ENCODE measurements at regions not wholly inside any gene's neighbourhood (a gene's known extent, or its start where the extent isn't known, plus 50 kb on each side); places are given as distances from the start of the nearest gene placed in this dataset.

GRCh38 chr3:161156936-161157335 lies 51.8 kb upstream of the B3GALNT1 start:
- Histone ChIP-seq H2AFZ (ENCODE audit: low read length) (no peak overlapping the region), H3K36me3 (replicated peaks in 1 of 2; ENCODE audit: control insufficient read depth in 2 of 2, insufficient read depth in 2 of 2, low read length in 2 of 2) (no peaks in the 10 kb centered on the region), H2AK5ac (ENCODE audit: low read depth, low read length) (no peak overlapping the region), H3K4ac (ENCODE audit: low read length) (no peak overlapping the region), H2BK15ac (ENCODE audit: low read length) (no peak overlapping the region), H3K4me1 (ENCODE audit: control insufficient read depth in 2 of 2, insufficient read depth in 1 of 2, low read depth in 1 of 2, low read length in 2 of 2) (no peaks in the 10 kb centered on the region), H2BK5ac (ENCODE audit: low read length) (peak overlapping the region; percentile 24), H4K91ac (ENCODE audit: low read depth, low read length, poor library complexity) (no peak overlapping the region), H3K23ac (ENCODE audit: low read depth, low read length, poor library complexity) (no peak overlapping the region), H4K8ac (ENCODE audit: low read depth, low read length) (no peak overlapping the region), H3K27me3 (ENCODE audit: control insufficient read depth in 3 of 3, insufficient read depth in 3 of 3, low read depth in 1 of 3, low read length in 3 of 3) (peaks cover 0 to 18% (median 2%) of the 10 kb centered on the region in 3 experiments), H3K27ac (replicated peaks; ENCODE audit: low read length) (no peak overlapping the region), H3K9me3 (replicated peaks in 1 of 2; ENCODE audit: control insufficient read depth in 2 of 2, insufficient read depth in 1 of 2, low read depth in 1 of 2, low read length in 2 of 2) (no peaks in the 10 kb centered on the region), H3K4me2 (ENCODE audit: insufficient read depth, low read length, poor library complexity, severe bottlenecking) (no peak overlapping the region), H3K4me3 (ENCODE audit: low read length in 2 of 2) (no peak overlapping the region), H3K9ac (ENCODE audit: low read depth, low read length, poor library complexity) (no peak overlapping the region), H3K14ac (ENCODE audit: low read length) (no peak overlapping the region), H2BK12ac (ENCODE audit: low read length) (no peak overlapping the region), H3K18ac (ENCODE audit: low read length) (no peak overlapping the region), H2BK120ac (ENCODE audit: low read depth, low read length) (no peak overlapping the region), H3K79me1 (ENCODE audit: low read depth, low read length) (no peaks in the 10 kb centered on the region)
- no CpG with 5 or more reads among the region's 5 CpGs for WGBS, 2 donors (ENCODE audit: extremely low coverage in 2 of 2, insufficient read length in 2 of 2, insufficient replicate concordance in 1 of 2)
- DNase-seq (ENCODE audit: low spot score): no peak

- Histone ChIP-seq H3K18ac (ENCODE audit: low read length) (no peak overlapping the region), H2BK120ac (ENCODE audit: low read depth, low read length) (no peak overlapping the region), H3K9ac (ENCODE audit: low read depth, low read length, poor library complexity) (no peak overlapping the region), H2BK12ac (ENCODE audit: low read length) (no peak overlapping the region), H4K8ac (ENCODE audit: low read depth, low read length) (no peak overlapping the region), H3K36me3 (replicated peaks in 1 of 2; ENCODE audit: control insufficient read depth in 2 of 2, insufficient read depth in 2 of 2, low read length in 2 of 2) (no peaks in the 10 kb centered on the region), H3K4me2 (ENCODE audit: insufficient read depth, low read length, poor library complexity, severe bottlenecking) (no peak overlapping the region), H3K4ac (ENCODE audit: low read length) (no peak overlapping the region), H3K27ac (replicated peaks; ENCODE audit: low read length) (no peak overlapping the region), H4K91ac (ENCODE audit: low read depth, low read length, poor library complexity) (no peak overlapping the region), H3K23ac (ENCODE audit: low read depth, low read length, poor library complexity) (no peak overlapping the region), H3K4me3 (ENCODE audit: low read length in 2 of 2) (no peak overlapping the region), H3K9me3 (replicated peaks in 1 of 2; ENCODE audit: control insufficient read depth in 2 of 2, insufficient read depth in 1 of 2, low read depth in 1 of 2, low read length in 2 of 2) (peaks cover 0 to 4% of the 10 kb centered on the region in 2 donors), H3K4me1 (ENCODE audit: control insufficient read depth in 2 of 2, insufficient read depth in 1 of 2, low read depth in 1 of 2, low read length in 2 of 2) (no peaks in the 10 kb centered on the region), H2AK5ac (ENCODE audit: low read depth, low read length) (no peak overlapping the region), H3K14ac (ENCODE audit: low read length) (no peak overlapping the region), H3K27me3 (ENCODE audit: control insufficient read depth in 3 of 3, insufficient read depth in 3 of 3, low read depth in 1 of 3, low read length in 3 of 3) (peaks cover 0 to 3% (median 2%) of the 10 kb centered on the region in 3 experiments), H2BK5ac (ENCODE audit: low read length) (no peak overlapping the region), H2BK15ac (ENCODE audit: low read length) (no peak overlapping the region), H2AFZ (ENCODE audit: low read length) (no peak overlapping the region), H3K79me1 (ENCODE audit: low read depth, low read length) (no peaks in the 10 kb centered on the region)
- WGBS, 2 donors (ENCODE audit: extremely low coverage in 2 of 2, insufficient read length in 2 of 2, insufficient replicate concordance in 1 of 2): no CpG with 5 or more reads among the region's 20 CpGs
- DNase-seq (ENCODE audit: low spot score): no peak
These were observed 56.5 kb upstream of the B3GALNT1 start for GRCh38 chr3:161161603-161162002.

DNA sequence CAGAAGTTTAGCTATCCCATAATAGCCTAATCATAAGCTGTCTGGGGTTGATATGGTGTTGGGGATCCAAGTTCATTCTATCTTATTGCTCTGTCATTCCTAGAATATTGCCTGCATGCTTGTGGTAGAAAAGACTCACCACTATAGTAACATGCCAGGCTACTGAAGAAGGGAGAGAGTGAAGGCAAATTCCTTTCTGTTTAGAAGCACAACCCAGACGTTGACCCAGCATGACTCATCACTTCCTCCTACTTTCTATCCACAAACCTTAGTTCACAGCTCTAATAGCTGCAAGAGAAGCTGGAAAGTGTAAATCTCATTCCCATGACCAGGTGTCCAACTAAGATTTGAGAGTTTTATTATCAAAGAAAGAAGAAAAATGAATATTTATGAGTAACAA lies 57.8 kb upstream of the NMD3 start:
- H3K27me3 ChIP-seq (ENCODE audit: control insufficient read depth in 3 of 3, insufficient read depth in 3 of 3, low read depth in 1 of 3, low read length in 3 of 3): no peaks in the 10 kb centered on the region
- H3K4ac ChIP-seq (ENCODE audit: low read length): no peak overlapping the region
- no peak overlapping the region for H3K27ac ChIP-seq (replicated peaks; ENCODE audit: low read length)
- H3K18ac ChIP-seq (ENCODE audit: low read length): no peak overlapping the region
- H3K4me2 ChIP-seq (ENCODE audit: insufficient read depth, low read length, poor library complexity, severe bottlenecking): no peak overlapping the region
- H2AK5ac ChIP-seq (ENCODE audit: low read depth, low read length): no peak overlapping the region
- WGBS, 2 donors (ENCODE audit: extremely low coverage in 2 of 2, insufficient read length in 2 of 2, insufficient replicate concordance in 1 of 2): no CpG with 5 or more reads among the region's 1 CpG
- no peaks in the 10 kb centered on the region for H3K79me1 ChIP-seq (ENCODE audit: low read depth, low read length)
- H3K9ac ChIP-seq (ENCODE audit: low read depth, low read length, poor library complexity): no peak overlapping the region
- DNase-seq (ENCODE audit: low spot score): no peak
- H2AFZ ChIP-seq (ENCODE audit: low read length): no peak overlapping the region
- H3K4me3 ChIP-seq (ENCODE audit: low read length in 2 of 2): no peak overlapping the region
- H2BK15ac ChIP-seq (ENCODE audit: low read length): no peak overlapping the region
- H4K8ac ChIP-seq (ENCODE audit: low read depth, low read length): no peak overlapping the region
- H3K14ac ChIP-seq (ENCODE audit: low read length): no peak overlapping the region
- H3K36me3 ChIP-seq (replicated peaks in 1 of 2; ENCODE audit: control insufficient read depth in 2 of 2, insufficient read depth in 2 of 2, low read length in 2 of 2): no peaks in the 10 kb centered on the region
- H2BK12ac ChIP-seq (ENCODE audit: low read length): no peak overlapping the region
- H3K23ac ChIP-seq (ENCODE audit: low read depth, low read length, poor library complexity): no peak overlapping the region
- H2BK5ac ChIP-seq (ENCODE audit: low read length): no peak overlapping the region
- H4K91ac ChIP-seq (ENCODE audit: low read depth, low read length, poor library complexity): no peak overlapping the region
- no peak overlapping the region for H2BK120ac ChIP-seq (ENCODE audit: low read depth, low read length)
- H3K4me1 ChIP-seq (ENCODE audit: control insufficient read depth in 2 of 2, insufficient read depth in 1 of 2, low read depth in 1 of 2, low read length in 2 of 2): no peaks in the 10 kb centered on the region
- H3K9me3 ChIP-seq (replicated peaks in 1 of 2; ENCODE audit: control insufficient read depth in 2 of 2, insufficient read depth in 1 of 2, low read depth in 1 of 2, low read length in 2 of 2): peaks cover 0 to 4% of the 10 kb centered on the region in 2 donors

DNA sequence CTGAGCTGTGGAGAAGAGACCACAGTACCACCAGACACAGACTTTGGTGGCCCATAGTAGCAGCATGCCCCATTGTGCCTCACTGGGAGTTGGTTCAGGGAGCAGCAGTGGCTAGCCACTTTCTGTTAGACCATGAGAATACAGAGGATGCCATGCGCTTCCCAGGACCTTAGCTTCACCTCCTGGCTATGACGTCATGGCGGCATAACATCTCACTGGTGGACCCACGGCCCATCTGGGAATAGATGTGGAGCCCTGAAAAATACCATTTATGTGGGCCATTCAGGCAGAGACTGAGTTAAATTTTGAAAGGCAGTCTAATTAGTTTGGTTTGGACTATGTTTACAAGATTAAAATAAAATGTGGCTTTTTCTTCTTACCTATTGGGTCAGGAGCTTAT lies 55.1 kb upstream of the NMD3 start:
- H3K4me1 ChIP-seq (ENCODE audit: control insufficient read depth in 2 of 2, insufficient read depth in 1 of 2, low read depth in 1 of 2, low read length in 2 of 2): no peaks in the 10 kb centered on the region

More for the DNA sequence above, 55.1 kb upstream of the NMD3 start:
- Histone ChIP-seq H2BK15ac (ENCODE audit: low read length) (no peak overlapping the region), H3K9me3 (replicated peaks in 1 of 2; ENCODE audit: control insufficient read depth in 2 of 2, insufficient read depth in 1 of 2, low read depth in 1 of 2, low read length in 2 of 2) (peaks cover 0 to 4% of the 10 kb centered on the region in 2 donors), H3K79me1 (ENCODE audit: low read depth, low read length) (no peaks in the 10 kb centered on the region), H3K27ac (replicated peaks; ENCODE audit: low read length) (no peak overlapping the region), H3K9ac (ENCODE audit: low read depth, low read length, poor library complexity) (no peak overlapping the region), H4K8ac (ENCODE audit: low read depth, low read length) (peak overlapping the region; percentile 58), H2AK5ac (ENCODE audit: low read depth, low read length) (no peak overlapping the region), H3K4ac (ENCODE audit: low read length) (no peak overlapping the region), H2BK5ac (ENCODE audit: low read length) (no peak overlapping the region), H3K23ac (ENCODE audit: low read depth, low read length, poor library complexity) (peak overlapping the region; percentile 87), H2BK12ac (ENCODE audit: low read length) (no peak overlapping the region), H2AFZ (ENCODE audit: low read length) (no peak overlapping the region), H3K4me2 (ENCODE audit: insufficient read depth, low read length, poor library complexity, severe bottlenecking) (no peak overlapping the region), H3K27me3 (ENCODE audit: control insufficient read depth in 3 of 3, insufficient read depth in 3 of 3, low read depth in 1 of 3, low read length in 3 of 3) (no peaks in the 10 kb centered on the region), H3K18ac (ENCODE audit: low read length) (peak overlapping the region; percentile 63), H4K91ac (ENCODE audit: low read depth, low read length, poor library complexity) (no peak overlapping the region), H3K14ac (ENCODE audit: low read length) (no peak overlapping the region), H2BK120ac (ENCODE audit: low read depth, low read length) (no peak overlapping the region), H3K36me3 (replicated peaks in 1 of 2; ENCODE audit: control insufficient read depth in 2 of 2, insufficient read depth in 2 of 2, low read length in 2 of 2) (no peaks in the 10 kb centered on the region), H3K4me3 (ENCODE audit: low read length in 2 of 2) (no peak overlapping the region)
- no CpG with 5 or more reads among the region's 4 CpGs for WGBS, 2 donors (ENCODE audit: extremely low coverage in 2 of 2, insufficient read length in 2 of 2, insufficient replicate concordance in 1 of 2)
- DNase-seq (ENCODE audit: low spot score): no peak
